IMR-90 (cell line): ENCODE measurements at regions not wholly inside any gene's neighbourhood (a gene's known extent, or its start where the extent isn't known, plus 50 kb on each side); places are given as distances from the start of the nearest gene placed in this dataset.

Source experiments
- ATAC-seq: fragments of 200-7000 bp; cut with Tn5 transposase; 2 replicates; pipeline ENCODE4 v1.9.1; 2020; ENCODE audit warnings: low read depth, mild to moderate bottlenecking, moderate library complexity
- BruUV-seq: library from RNA; stranded (reverse); fragments of 400-500 nt; replicated peaks from 2 replicates; lab custom pipeline; 2021; lab: Mats Ljungman, UMichigan
- CTCF ChIA-PET: fragments of 300-600 bp; formaldehyde crosslinking; extraction: SDS; loops from one replicate; lab custom pipeline; 2021; ENCODE audit warnings: antibody characterized with exemption; lab: Yijun Ruan, JAX
- POLR2A ChIA-PET: fragments of 300-600 bp; sonication (Branson Sonifier 250); formaldehyde crosslinking; loops from one replicate; lab custom pipeline; 2022; ENCODE audit warnings: antibody characterized with exemption; ENCODE audit not compliant: unreplicated experiment; lab: Charles Lee
- DNase-seq: peaks from one replicate; pipeline ENCODE4 v3.0.0; 2013
- H2AFZ ChIP-seq: replicated peaks from 2 replicates; pipeline ENCODE3; 2013; ENCODE audit warnings: low read length, mild to moderate bottlenecking; ENCODE audit not compliant: poor library complexity
- H2AK5ac ChIP-seq: 2 replicates; pipeline ENCODE4 v1.6.1; 2013; ENCODE audit warnings: low read depth, low read length, inconsistent platforms
- H2AK9ac ChIP-seq: replicated peaks from 2 replicates; pipeline ENCODE3; 2013; ENCODE audit warnings: mild to moderate bottlenecking, low read depth, low read length, moderate library complexity; ENCODE audit not compliant: poor library complexity
- H2BK120ac ChIP-seq: 2 replicates; pipeline ENCODE4 v1.6.1; 2013; ENCODE audit warnings: low read depth, low read length, inconsistent platforms
- H2BK15ac ChIP-seq: 3 replicates; pipeline ENCODE4 v1.6.1; 2013; ENCODE audit warnings: low read depth, low read length, inconsistent platforms
- H2BK20ac ChIP-seq: 2 replicates; pipeline ENCODE4 v1.6.1; 2013; ENCODE audit warnings: low read depth, mild to moderate bottlenecking, inconsistent platforms, low read length, moderate library complexity
- H2BK5ac ChIP-seq: 2 replicates; pipeline ENCODE4 v1.6.1; 2013; ENCODE audit warnings: mild to moderate bottlenecking, low read depth, low read length, inconsistent platforms; ENCODE audit not compliant: poor library complexity, severe bottlenecking
- H3K14ac ChIP-seq: replicated peaks from 2 replicates; pipeline ENCODE4 v1.6.1; 2013; ENCODE audit warnings: low read depth, low read length, inconsistent platforms
- H3K18ac ChIP-seq: 2 replicates; pipeline ENCODE4 v1.6.1; 2013; ENCODE audit warnings: low read depth, low read length, control low read depth
- H3K23ac ChIP-seq: 2 replicates; pipeline ENCODE4 v1.6.1; 2013; ENCODE audit warnings: low read depth, low read length, inconsistent platforms
- H3K27ac ChIP-seq: 2 replicates; pipeline ENCODE4 v1.5.1; 2013; ENCODE audit warnings: mild to moderate bottlenecking, control low read depth, low read length; ENCODE audit not compliant: insufficient read depth
- H3K27me3 ChIP-seq: 2 replicates; pipeline ENCODE4 v1.6.1; 2013; ENCODE audit warnings: low read length; ENCODE audit not compliant: control insufficient read depth, insufficient read depth
- H3K36me3 ChIP-seq: 2 replicates; pipeline ENCODE4 v1.6.1; 2013; ENCODE audit warnings: low read length, mixed read lengths; ENCODE audit not compliant: control insufficient read depth, insufficient read depth
- H3K4ac ChIP-seq: 2 replicates; pipeline ENCODE4 v1.6.1; 2013; ENCODE audit warnings: low read depth, low read length, inconsistent platforms
- H3K4me1 ChIP-seq: 2 replicates; pipeline ENCODE4 v1.6.1; 2013; ENCODE audit warnings: low read length, mixed read lengths; ENCODE audit not compliant: control insufficient read depth, insufficient read depth
- H3K4me2 ChIP-seq: 2 replicates; pipeline ENCODE4 v1.6.1; 2013; ENCODE audit warnings: low read depth, mild to moderate bottlenecking, control low read depth, low read length, moderate library complexity
- H3K4me3 ChIP-seq: 2 replicates; pipeline ENCODE4 v1.5.1; 2013; ENCODE audit warnings: low read depth, mild to moderate bottlenecking, control low read depth, low read length, moderate library complexity; ENCODE audit not compliant: insufficient read depth
- H3K56ac ChIP-seq: 2 replicates; pipeline ENCODE4 v1.6.1; 2013; ENCODE audit warnings: low read length, inconsistent platforms; ENCODE audit not compliant: insufficient read depth; ENCODE audit errors: extremely low read depth
- H3K79me1 ChIP-seq, 2 experiments: 2 replicates each; pipeline ENCODE4 v1.6.1; 2013; ENCODE audit warnings: low read length in 2 of 2, inconsistent platforms in 1 of 2, low read depth in 1 of 2
- H3K9ac ChIP-seq: 2 replicates; pipeline ENCODE4 v1.6.1; 2013; ENCODE audit warnings: low read depth, low read length, control low read depth
- H3K9me1 ChIP-seq: 2 replicates; pipeline ENCODE4 v1.6.1; 2013; ENCODE audit warnings: low read length, inconsistent platforms; ENCODE audit not compliant: insufficient read depth
- H3K9me3 ChIP-seq: 2 replicates; pipeline ENCODE4 v1.6.1; 2013; ENCODE audit warnings: low read length; ENCODE audit not compliant: control insufficient read depth, insufficient read depth
- H4K20me1 ChIP-seq: 2 replicates; pipeline ENCODE4 v1.6.1; 2013; ENCODE audit warnings: low read length, inconsistent platforms; ENCODE audit not compliant: insufficient read depth
- H4K5ac ChIP-seq: 2 replicates; pipeline ENCODE4 v1.6.1; 2013; ENCODE audit warnings: mild to moderate bottlenecking, low read depth, low read length, control low read depth
- H4K8ac ChIP-seq, 2 experiments: 2 replicates each; pipeline ENCODE4 v1.6.1; 2013; ENCODE audit warnings: low read depth in 2 of 2, low read length in 2 of 2, control low read depth in 1 of 2, inconsistent platforms in 1 of 2
- H4K91ac ChIP-seq: 2 replicates; pipeline ENCODE4 v1.6.1; 2013; ENCODE audit warnings: low read depth, low read length, inconsistent platforms; ENCODE audit not compliant: insufficient read depth
- NFE2L2 ChIP-seq: fragments of 150-350 bp; IDR thresholded peaks from 2 replicates; pipeline ENCODE4 v1.6.1; 2016; ENCODE audit warnings: low read depth, mild to moderate bottlenecking, low read length
- WGBS, 2 experiments: methylation state at CpG; one replicate each; pipeline versions ENCODE4 v1.1.5 to v1.1.7; 2013; ENCODE audit warnings: missing lambda C conversion rate in 2 of 2; ENCODE audit not compliant: insufficient read length in 1 of 2; ENCODE audit errors: extremely low coverage in 2 of 2; 5-methylcytosine and 5-hydroxymethylcytosine counted together
- dilution Hi-C: fragments of 300-500 bp; cut with HindIII; formaldehyde crosslinking; loops from one replicate; pipeline ENCODE4 v1.14.3; 2018; ENCODE audit warnings: low sequenced_read_pairs; ENCODE audit not compliant: unreplicated experiment
- in situ Hi-C: fragments of 300-500 bp; cut with MboI; formaldehyde crosslinking; loops from 3 replicates; pipeline ENCODE4 v1.14.3; 2019; ENCODE audit warnings: low sequenced_read_pairs, inconsistent platforms, mixed read lengths
- intact Hi-C: fragments of 100-400 bp; cut with micrococcal nuclease; formaldehyde crosslinking; loops from 2 replicates; pipeline ENCODE4 v1.10.0; 2022

DNA sequence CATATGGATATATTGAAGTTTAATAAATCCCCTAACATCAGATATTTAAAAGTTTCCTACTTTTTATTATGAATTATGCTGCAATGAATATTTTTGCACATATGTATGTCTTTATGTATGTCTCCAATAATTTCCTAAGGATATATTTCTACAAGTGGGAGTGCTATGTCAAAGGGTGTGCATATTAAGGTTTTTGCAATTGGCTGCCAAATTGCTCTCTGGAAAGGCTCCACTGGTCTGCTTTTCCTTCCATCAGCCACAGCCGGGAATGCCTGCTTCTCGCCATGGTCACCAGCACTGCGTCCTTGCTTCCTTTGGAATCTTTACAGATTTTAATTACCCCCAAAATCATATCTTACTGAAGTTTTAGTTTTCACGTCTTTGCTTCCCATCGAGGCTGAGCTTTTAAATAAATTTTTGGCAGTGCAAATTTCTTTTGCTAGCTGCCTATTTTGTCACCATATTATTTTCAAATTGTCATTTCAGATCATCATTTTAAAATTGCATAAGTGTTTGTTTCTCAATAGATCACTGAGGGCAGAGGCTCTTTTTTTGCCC, 221.7 kb downstream of the SNX19 start:
- no peak overlapping the region for H2BK15ac ChIP-seq
- no peak overlapping the region for H2AK9ac ChIP-seq
- H3K56ac ChIP-seq, result no peak overlapping the region
- ChIA-PET CTCF (no interaction called here), POLR2A (no interaction called here)
- H4K91ac ChIP-seq, result no peak overlapping the region
- H3K27ac ChIP-seq, result no peak overlapping the region
- H3K18ac ChIP-seq, result no peak overlapping the region
- H3K79me1 ChIP-seq, result no peaks in the 10 kb centered on the region
- H3K4ac ChIP-seq, result no peak overlapping the region
- in situ Hi-C loops, result no loop called here
- H2BK120ac ChIP-seq, result no peak overlapping the region
- no TSS peak for BruUV-seq
- no peak overlapping the region for H2BK5ac ChIP-seq
- dilution Hi-C loops, result no loop called here
- H3K14ac ChIP-seq, result no peak overlapping the region
- H3K9ac ChIP-seq, result no peak overlapping the region
- 71% methylated on average over 2 of the region's 5 CpGs; no CpG with 5 or more reads in 1 of the 2 experiments for WGBS, 2 experiments
- no peaks in the 10 kb centered on the region for H3K9me3 ChIP-seq
- ATAC-seq (no peak), DNase-seq (no peak)
- H3K4me3 ChIP-seq, result no peak overlapping the region
- no peaks in the 10 kb centered on the region for H3K9me1 ChIP-seq
- H3K4me2 ChIP-seq, result no peak overlapping the region
- H2AFZ ChIP-seq, result no peak overlapping the region
- H3K36me3 ChIP-seq, result no peaks in the 10 kb centered on the region
- H4K20me1 ChIP-seq, result no peaks in the 10 kb centered on the region
- no peaks in the 10 kb centered on the region; the same call in 1 of the 2 replicates for H3K4me1 ChIP-seq
- H3K27me3 ChIP-seq, result peaks cover 12% of the 10 kb centered on the region
- H4K5ac ChIP-seq, result no peak overlapping the region
- TF ChIP-seq NFE2L2, result no peak
- H2AK5ac ChIP-seq, result no peak overlapping the region
- intact Hi-C loops, result no loop called here
- H3K23ac ChIP-seq, result no peak overlapping the region
- H2BK20ac ChIP-seq, result no peak overlapping the region
- no peak overlapping the region for H4K8ac ChIP-seq
